Keratinocyte (primary cell): ENCODE measurements at regions not wholly inside any gene's neighbourhood (a gene's known extent, or its start where the extent isn't known, plus 50 kb on each side); places are given as distances from the start of the nearest gene placed in this dataset.

ENCODE experiments used
- DNase-seq: peaks from one replicate; pipeline ENCODE4 v3.0.0-alpha.2; 2011; ENCODE audit warnings: low read depth, missing footprints, low spot score
- FAIRE-seq: peaks from 2 replicates; lab custom pipeline; 2011; peaks lifted over from hg19 to GRCh38; lab: Jason Lieb, UNC
- H2AFZ ChIP-seq: 2 replicates; pipeline ENCODE4 v1.6.0; 2012; ENCODE audit warnings: low read length, control low read depth, inconsistent platforms; ENCODE audit not compliant: control insufficient read depth
- H3K27ac ChIP-seq: 2 replicates; pipeline ENCODE4 v1.5.1; 2011; ENCODE audit warnings: low read length; ENCODE audit not compliant: control insufficient read depth, insufficient read depth
- H3K27me3 ChIP-seq: 3 replicates; pipeline ENCODE4 v1.6.0; 2011; ENCODE audit warnings: low read length; ENCODE audit not compliant: control insufficient read depth, insufficient read depth; ENCODE audit errors: extremely low read depth
- H3K36me3 ChIP-seq, 2 experiments: 2 replicates in 1 of 2; 3 replicates in 1 of 2; pipeline ENCODE4 v1.5.1; 2011; ENCODE audit warnings: low read length in 2 of 2, mild to moderate bottlenecking in 1 of 2; ENCODE audit not compliant: control insufficient read depth in 2 of 2, insufficient read depth in 2 of 2; ENCODE audit errors: extremely low read depth in 1 of 2
- H3K4me1 ChIP-seq: 3 replicates; pipeline ENCODE4 v1.5.1; 2011; ENCODE audit warnings: low read length; ENCODE audit not compliant: control insufficient read depth, insufficient read depth; ENCODE audit errors: extremely low read depth
- H3K4me2 ChIP-seq: 3 replicates; pipeline ENCODE4 v1.6.0; 2011; ENCODE audit warnings: low read depth, low read length; ENCODE audit not compliant: control insufficient read depth, insufficient read depth; ENCODE audit errors: extremely low read depth
- H3K4me3 ChIP-seq, 3 experiments: fragments of 200-600 bp in 1 of 3; sonication (generic) in 1 of 3; 2 replicates in 2 of 3; 3 replicates in 1 of 3; pipeline ENCODE4 v1.5.1; 2011 to 2016; ENCODE audit warnings: low read length in 3 of 3, mild to moderate bottlenecking in 3 of 3, control low read depth in 2 of 3, inconsistent platforms in 1 of 3, low read depth in 1 of 3, mixed read lengths in 1 of 3, mixed run types in 1 of 3, moderate library complexity in 1 of 3; ENCODE audit not compliant: control insufficient read depth in 2 of 3, insufficient read depth in 2 of 3; ENCODE audit errors: extremely low read depth in 1 of 3
- H3K79me2 ChIP-seq: 2 replicates; pipeline ENCODE4 v1.6.0; 2012; ENCODE audit warnings: low read length; ENCODE audit not compliant: control insufficient read depth, insufficient read depth
- H3K9ac ChIP-seq: 3 replicates; pipeline ENCODE4 v1.6.0; 2011; ENCODE audit warnings: low read length; ENCODE audit not compliant: control insufficient read depth, insufficient read depth; ENCODE audit errors: extremely low read depth
- H3K9me1 ChIP-seq: 3 replicates; pipeline ENCODE4 v1.6.0; 2011; ENCODE audit warnings: low read length; ENCODE audit not compliant: control insufficient read depth, insufficient read depth; ENCODE audit errors: extremely low read depth
- H3K9me3 ChIP-seq: 2 replicates; pipeline ENCODE4 v1.5.1; 2012; ENCODE audit warnings: low read depth, low read length; ENCODE audit not compliant: control insufficient read depth
- H4K20me1 ChIP-seq: 3 replicates; pipeline ENCODE4 v1.6.0; 2011; ENCODE audit warnings: low read length; ENCODE audit not compliant: control insufficient read depth, insufficient read depth; ENCODE audit errors: extremely low read depth
- EZH2 ChIP-seq: IDR thresholded peaks from one replicate; pipeline ENCODE4 v1.6.1; 2012; ENCODE audit warnings: inconsistent platforms, mild to moderate bottlenecking, low read length, moderate library complexity
- dilution Hi-C: fragments of 300-500 bp; cut with MboI; formaldehyde crosslinking; loops from one replicate; pipeline ENCODE4 v1.7.0; 2020; ENCODE audit warnings: low sequenced_read_pairs; ENCODE audit not compliant: extremely low pct_ligation_motif_present
- TF ChIP-seq, protein P1 (sequence below), 3 experiments: IDR thresholded peaks in 1 of 3; conservative IDR thresholded peaks in 1 of 3; optimal IDR thresholded peaks in 1 of 3; 2 replicates in 2 of 3; 3 replicates in 1 of 3; pipeline versions ENCODE3 to v1.5.1; 2011; ENCODE audit warnings: low read length in 3 of 3, mild to moderate bottlenecking in 3 of 3, moderate library complexity in 2 of 3, control low read depth in 1 of 3, inconsistent platforms in 1 of 3; ENCODE audit not compliant: insufficient read depth in 2 of 3; ENCODE audit errors: extremely low read depth in 1 of 3

DNA sequence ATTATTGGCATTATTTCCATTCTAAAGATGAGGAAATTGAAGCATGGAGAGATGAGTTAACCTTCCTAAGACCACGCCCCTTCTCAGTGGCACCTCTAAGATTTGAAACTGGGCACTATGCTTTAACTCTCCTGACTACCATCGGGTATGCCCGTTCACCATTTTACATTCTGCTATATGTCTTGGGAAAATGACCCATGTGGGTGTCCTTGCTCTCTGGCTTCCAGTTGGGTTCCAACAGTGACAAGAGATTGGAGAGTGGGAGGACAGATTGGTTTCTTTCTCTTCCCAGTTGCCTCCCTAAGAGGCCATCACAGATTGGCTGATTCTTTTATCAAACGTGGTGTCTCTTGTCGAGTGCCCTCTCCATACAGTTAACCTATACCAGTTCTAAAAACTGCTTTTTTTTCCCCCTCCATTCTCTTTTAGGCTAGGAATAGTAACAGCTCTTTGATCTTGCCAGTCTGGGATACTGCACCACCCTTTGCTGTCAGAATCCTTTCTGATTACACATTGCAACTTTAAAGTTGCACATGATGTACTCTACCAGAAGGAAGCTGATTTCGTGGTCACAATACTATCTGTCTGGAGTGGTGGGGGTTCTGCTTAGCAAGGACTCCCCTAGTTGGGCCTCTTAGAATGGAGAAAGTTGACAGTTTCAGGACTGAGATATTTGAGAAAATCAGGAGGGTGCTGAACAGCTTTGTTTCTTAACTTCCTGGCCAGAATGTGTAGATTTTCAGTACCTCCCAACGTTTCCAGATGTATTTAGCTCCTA is 88.0 kb upstream of the ELOVL5 start:
- no peaks in the 10 kb centered on the region for H3K36me3 ChIP-seq
- dilution Hi-C loops, result no loop called here
- H3K9ac ChIP-seq, result no peak overlapping the region
- H4K20me1 ChIP-seq, result no peaks in the 10 kb centered on the region
- H3K79me2 ChIP-seq, result no peaks in the 10 kb centered on the region
- DNase-seq, result no peak
- H2AFZ ChIP-seq, result no peak overlapping the region
- no peaks in the 10 kb centered on the region for H3K27me3 ChIP-seq
- no peak overlapping the region for H3K27ac ChIP-seq
- H3K9me1 ChIP-seq, result no peaks in the 10 kb centered on the region
- no peaks in the 10 kb centered on the region for H3K9me3 ChIP-seq
- H3K4me2 ChIP-seq, result no peak overlapping the region
- TF ChIP-seq, protein P1, sequence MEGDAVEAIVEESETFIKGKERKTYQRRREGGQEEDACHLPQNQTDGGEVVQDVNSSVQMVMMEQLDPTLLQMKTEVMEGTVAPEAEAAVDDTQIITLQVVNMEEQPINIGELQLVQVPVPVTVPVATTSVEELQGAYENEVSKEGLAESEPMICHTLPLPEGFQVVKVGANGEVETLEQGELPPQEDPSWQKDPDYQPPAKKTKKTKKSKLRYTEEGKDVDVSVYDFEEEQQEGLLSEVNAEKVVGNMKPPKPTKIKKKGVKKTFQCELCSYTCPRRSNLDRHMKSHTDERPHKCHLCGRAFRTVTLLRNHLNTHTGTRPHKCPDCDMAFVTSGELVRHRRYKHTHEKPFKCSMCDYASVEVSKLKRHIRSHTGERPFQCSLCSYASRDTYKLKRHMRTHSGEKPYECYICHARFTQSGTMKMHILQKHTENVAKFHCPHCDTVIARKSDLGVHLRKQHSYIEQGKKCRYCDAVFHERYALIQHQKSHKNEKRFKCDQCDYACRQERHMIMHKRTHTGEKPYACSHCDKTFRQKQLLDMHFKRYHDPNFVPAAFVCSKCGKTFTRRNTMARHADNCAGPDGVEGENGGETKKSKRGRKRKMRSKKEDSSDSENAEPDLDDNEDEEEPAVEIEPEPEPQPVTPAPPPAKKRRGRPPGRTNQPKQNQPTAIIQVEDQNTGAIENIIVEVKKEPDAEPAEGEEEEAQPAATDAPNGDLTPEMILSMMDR (optimal IDR thresholded peaks at IDR 0.05 in 1 of 3, IDR thresholded peaks at IDR 0.05 in 1 of 3, conservative IDR thresholded peaks at IDR 0.05 in 1 of 3; ENCODE audit: extremely low read depth in 1 of 3, insufficient read depth in 2 of 3, low read length in 3 of 3), result no peak
- no peak for TF ChIP-seq EZH2
- no peaks in the 10 kb centered on the region for H3K4me1 ChIP-seq
- no peak overlapping the region for H3K4me3 ChIP-seq
- FAIRE-seq, result no peak

DNA sequence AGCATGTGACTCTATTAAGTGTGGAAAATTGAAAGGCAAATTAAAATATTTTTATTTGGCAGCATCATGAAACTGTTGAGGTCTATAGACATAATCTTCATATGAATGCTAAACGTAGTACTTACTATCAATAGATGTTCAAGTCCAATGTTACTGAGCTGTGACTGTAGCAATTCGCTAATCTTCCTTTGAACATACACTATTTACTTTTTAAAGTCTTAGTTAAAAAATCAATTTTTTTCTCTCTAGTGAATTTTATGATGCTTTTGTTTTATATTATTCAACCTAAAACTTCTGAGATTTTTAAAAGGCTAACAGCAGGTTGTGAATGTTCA is 85.2 kb upstream of the ELOVL5 start:
- Histone ChIP-seq H3K9me3 (no peaks in the 10 kb centered on the region), H3K9ac (no peak overlapping the region), H4K20me1 (no peaks in the 10 kb centered on the region), H3K27ac (no peak overlapping the region), H3K4me3 (no peak overlapping the region), H3K4me2 (no peak overlapping the region), H2AFZ (no peak overlapping the region), H3K36me3 (no peaks in the 10 kb centered on the region), H3K9me1 (no peaks in the 10 kb centered on the region), H3K4me1 (no peaks in the 10 kb centered on the region), H3K27me3 (no peaks in the 10 kb centered on the region), H3K79me2 (no peaks in the 10 kb centered on the region)
- DNase-seq, result no peak
- dilution Hi-C loops, result no loop called here
- TF ChIP-seq, protein P1 (optimal IDR thresholded peaks at IDR 0.05 in 1 of 3, IDR thresholded peaks at IDR 0.05 in 1 of 3, conservative IDR thresholded peaks at IDR 0.05 in 1 of 3; ENCODE audit: extremely low read depth in 1 of 3, insufficient read depth in 2 of 3, low read length in 3 of 3), result no peak
- no peak for TF ChIP-seq EZH2
- no peak for FAIRE-seq
